AG20443 (cell line): ENCODE measurements at regions not wholly inside any gene's neighbourhood (a gene's known extent, or its start where the extent isn't known, plus 50 kb on each side); places are given as distances from the start of the nearest gene placed in this dataset.
A peak's percentile ranks its signal among the peaks of the same experiment; 100 is the strongest.

Experiments
- DNase-seq: peaks from one replicate; pipeline ENCODE4 v3.0.0; 2012; ENCODE audit warnings: low spot score, mixed read lengths

- no peak for DNase-seq
These were observed 757.2 kb downstream of the TLE1 start for GRCh38 chr9:80932181-80932580.

- no peak for DNase-seq
These were observed 758.2 kb downstream of the TLE1 start for GRCh38 chr9:80931163-80931562.

GRCh38 chr9:80928697-80929096 is 760.6 kb downstream of the TLE1 start:
- no peak for DNase-seq

- DNase-seq, result no peak
These were observed 762.7 kb downstream of the TLE1 start for GRCh38 chr9:80926611-80927010.

- no peak for DNase-seq
These were observed 766.8 kb downstream of the TLE1 start for GRCh38 chr9:80922544-80922943.

- no peak for DNase-seq
These were observed 782.6 kb downstream of the TLE1 start for GRCh38 chr9:80906728-80907127.

GRCh38 chr9:80899208-80899607 is 790.1 kb downstream of the TLE1 start:
- no peak for DNase-seq

- no peak for DNase-seq
These were observed 796.2 kb downstream of the TLE1 start for GRCh38 chr9:80893190-80893589.

GRCh38 chr9:80892703-80893102 is 796.6 kb downstream of the TLE1 start:
- no peak for DNase-seq

GRCh38 chr9:80890124-80890523 is 799.2 kb downstream of the TLE1 start:
- DNase-seq, result no peak

GRCh38 chr9:80885894-80886293 is 803.5 kb downstream of the TLE1 start:
- DNase-seq, result no peak

GRCh38 chr9:80883826-80884579 is 805.3 kb downstream of the TLE1 start:
- no peak for DNase-seq

- DNase-seq, result no peak
These were observed 805.9 kb downstream of the TLE1 start for GRCh38 chr9:80883426-80883825.

GRCh38 chr9:80881940-80882339 is 807.4 kb downstream of the TLE1 start:
- DNase-seq, result no peak

GRCh38 chr9:80881320-80881719 is 808.0 kb downstream of the TLE1 start:
- no peak for DNase-seq

- DNase-seq, result no peak
These were observed 810.8 kb downstream of the TLE1 start for GRCh38 chr9:80878556-80878955.

- no peak for DNase-seq
These were observed 813.4 kb downstream of the TLE1 start for GRCh38 chr9:80875947-80876346.

- peak; percentile 13 for DNase-seq
These were observed 815.1 kb downstream of the TLE1 start for GRCh38 chr9:80874276-80874675.

GRCh38 chr9:80873861-80874260 is 815.5 kb downstream of the TLE1 start:
- DNase-seq, result peak; percentile 5

- no peak for DNase-seq
These were observed 817.8 kb downstream of the TLE1 start for GRCh38 chr9:80871596-80871995.

- no peak for DNase-seq
These were observed 821.6 kb downstream of the TLE1 start for GRCh38 chr9:80867731-80868130.

- no peak for DNase-seq
These were observed 822.6 kb downstream of the TLE1 start for GRCh38 chr9:80866576-80867227.

- no peak for DNase-seq
These were observed 823.2 kb downstream of the TLE1 start for GRCh38 chr9:80866121-80866520.

- DNase-seq, result no peak
These were observed 846.3 kb downstream of the TLE1 start for GRCh38 chr9:80843028-80843427.
